Stimulated activated CD8-positive, alpha-beta memory T cell treated with anti-CD3 and anti-CD28 coated beads, Interleukin-2, amount 100 ng/mL, for 48 hours (primary cell): ENCODE measurements at regions not wholly inside any gene's neighbourhood (a gene's known extent, or its start where the extent isn't known, plus 50 kb on each side); places are given as distances from the start of the nearest gene placed in this dataset.
"Not testable (repeated sequence)": the region's sequence is repeated elsewhere in the genome, so short reads cannot be mapped to it uniquely, and the experiment has no call there.

Source experiments
- DNase-seq, 2 donors: peaks; one replicate each; pipeline ENCODE4 v3.0.0-alpha.2; 2020; ENCODE audit warnings: low read depth in 2 of 2

- DNase-seq, result not testable (repeated sequence)
Observed at GRCh38 chr6:4725136-4725760, 51.0 kb upstream of the CDYL start.

GRCh38 chr6:4724727-4725126, 51.5 kb upstream of the CDYL start:
- not testable (repeated sequence) for DNase-seq

GRCh38 chr6:4723383-4723782, 52.8 kb upstream of the CDYL start:
- DNase-seq, result no peak

- not testable (repeated sequence) for DNase-seq
Observed at GRCh38 chr6:4721368-4721767, 54.8 kb upstream of the CDYL start.

DNA sequence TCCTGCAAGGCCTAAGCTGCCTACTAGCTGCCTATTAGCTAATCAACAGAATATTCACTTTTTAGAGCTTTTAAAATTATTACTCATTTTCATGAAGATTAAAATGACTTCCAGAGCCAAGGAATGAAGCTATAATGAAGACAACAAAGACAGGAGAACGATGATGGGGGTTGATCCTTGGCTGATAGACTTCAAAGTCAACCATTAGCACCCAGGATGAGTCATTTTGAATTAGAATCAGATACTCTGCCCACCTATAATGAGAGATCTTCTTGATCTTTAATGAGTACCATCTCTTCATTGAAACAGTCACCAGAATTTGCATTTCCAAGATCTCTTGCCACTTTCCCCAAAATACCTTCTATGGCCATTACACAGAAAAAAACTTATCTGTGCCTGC, 56.7 kb upstream of the CDYL start:
- DNase-seq, result no peak

GRCh38 chr6:4717856-4718255, 58.3 kb upstream of the CDYL start:
- no peak for DNase-seq

DNA sequence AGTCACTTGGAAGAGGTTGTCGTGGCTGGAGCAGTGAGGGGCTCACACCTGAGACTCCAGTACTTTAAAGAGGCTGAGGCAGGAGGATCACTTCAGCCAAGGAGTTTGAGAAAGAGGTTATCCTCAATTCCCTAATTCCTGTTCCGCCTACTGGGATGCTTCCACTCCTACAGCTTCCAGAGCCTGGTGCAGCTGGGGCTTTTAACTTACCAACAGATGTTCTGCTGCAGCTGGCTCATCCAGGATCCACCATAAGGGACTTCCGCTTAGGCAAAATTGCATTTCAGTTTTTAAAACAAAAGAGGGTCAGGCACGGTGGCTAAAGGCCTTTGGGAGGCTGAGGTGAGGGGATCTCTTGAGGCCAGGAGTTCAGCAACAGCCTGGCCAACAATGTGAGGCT, 59.1 kb upstream of the CDYL start:
- DNase-seq, result no peak

GRCh38 chr6:4714961-4715501, 61.2 kb upstream of the CDYL start:
- no peak for DNase-seq

DNA sequence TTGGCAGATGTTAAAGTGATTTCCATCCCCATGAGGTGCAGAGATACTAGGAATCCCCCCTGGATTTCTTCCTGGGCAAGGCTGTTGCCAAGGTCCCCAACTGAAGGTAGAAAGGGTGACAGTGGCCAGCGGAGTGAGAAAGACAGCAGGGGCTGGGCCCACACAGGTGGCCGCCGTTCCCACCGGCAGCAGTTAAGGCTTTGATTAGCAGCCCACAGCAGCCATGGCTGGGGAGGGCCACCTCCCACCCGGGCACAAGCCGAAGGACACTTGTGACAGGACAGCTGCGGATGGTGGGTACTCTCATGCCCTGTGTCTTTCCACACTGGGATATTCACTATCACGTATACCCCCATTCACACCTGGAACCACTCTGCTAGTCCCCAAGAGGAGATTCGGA, 63.9 kb upstream of the CDYL start:
- DNase-seq, result no peak

GRCh38 chr6:4707011-4707410, 69.2 kb upstream of the CDYL start:
- DNase-seq, result no peak

GRCh38 chr6:4705809-4706208, 70.4 kb upstream of the CDYL start:
- DNase-seq, result no peak

GRCh38 chr6:4703382-4703781, 72.8 kb upstream of the CDYL start:
- no peak for DNase-seq

DNA sequence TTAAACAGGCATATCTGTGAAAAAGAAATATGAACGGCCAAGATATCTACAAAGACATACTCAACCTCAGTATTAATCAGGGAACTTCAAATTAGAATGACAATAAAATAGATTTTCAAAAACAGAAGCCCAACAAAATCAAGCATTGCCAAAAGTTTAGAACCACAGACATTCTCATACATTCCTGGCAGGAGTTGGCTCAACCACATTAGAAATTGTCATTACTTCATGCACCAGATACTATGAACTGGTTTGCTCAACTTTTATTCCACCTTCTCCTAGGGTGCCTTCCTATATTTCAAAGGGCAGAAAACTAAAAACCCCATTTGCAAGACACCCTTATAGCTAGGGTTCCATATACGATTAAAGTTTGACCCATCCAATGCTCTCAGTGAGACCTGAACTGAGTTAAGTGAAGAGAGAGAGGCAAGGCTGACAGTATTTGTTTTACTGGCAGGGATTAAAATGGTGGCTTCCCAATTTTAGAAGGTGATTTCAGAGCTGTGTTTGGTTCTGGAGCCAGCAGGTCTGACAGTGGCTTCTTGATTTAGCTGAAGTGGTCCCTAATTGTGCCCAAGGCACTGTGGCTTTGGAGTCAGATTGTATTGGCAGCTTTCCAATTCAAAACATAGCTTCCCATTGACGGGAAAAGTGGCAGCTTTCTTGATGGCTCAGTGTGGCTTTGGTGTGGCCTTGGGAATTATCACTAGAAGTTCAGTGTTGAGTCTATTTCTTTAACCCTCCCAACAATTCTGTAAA, 77.1 kb upstream of the CDYL start:
- DNase-seq, result no peak

DNA sequence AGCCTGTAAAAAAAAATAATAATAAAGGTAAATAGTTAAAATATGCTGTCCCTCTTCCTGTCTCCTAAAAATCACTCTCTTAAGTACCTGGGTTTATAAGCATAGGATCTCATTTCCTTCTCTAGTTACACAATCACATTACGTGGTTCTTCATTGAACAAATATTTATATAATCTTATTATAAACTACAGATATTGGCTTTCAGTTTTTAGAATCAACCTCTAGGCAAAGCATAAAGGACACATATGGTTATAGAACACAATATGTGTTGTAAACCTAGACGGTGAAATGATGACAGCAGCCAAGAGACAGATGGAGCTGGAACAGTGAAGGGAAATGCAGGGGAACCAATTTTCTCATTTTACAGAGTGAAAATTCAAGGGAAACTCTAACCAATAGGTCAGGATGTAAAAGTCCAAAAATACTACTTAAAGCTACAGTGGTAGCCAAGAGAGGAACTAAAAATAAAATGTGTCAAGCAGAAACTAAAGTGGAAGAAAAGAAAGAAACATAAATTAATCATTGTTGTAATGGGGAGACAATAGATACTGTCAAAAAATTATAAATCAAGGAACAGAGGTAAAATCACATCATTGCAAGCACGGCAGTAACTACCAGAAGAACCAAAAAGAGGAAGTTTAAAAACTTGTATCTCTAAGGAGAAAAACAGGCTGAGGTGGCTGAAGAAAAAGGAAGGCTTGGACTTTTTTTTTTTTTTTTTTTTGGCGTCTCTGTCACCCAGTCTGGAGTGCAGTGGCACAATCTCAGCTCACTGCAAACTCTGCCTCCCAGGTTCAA, 82.8 kb upstream of the CDYL start:
- no peak for DNase-seq

DNA sequence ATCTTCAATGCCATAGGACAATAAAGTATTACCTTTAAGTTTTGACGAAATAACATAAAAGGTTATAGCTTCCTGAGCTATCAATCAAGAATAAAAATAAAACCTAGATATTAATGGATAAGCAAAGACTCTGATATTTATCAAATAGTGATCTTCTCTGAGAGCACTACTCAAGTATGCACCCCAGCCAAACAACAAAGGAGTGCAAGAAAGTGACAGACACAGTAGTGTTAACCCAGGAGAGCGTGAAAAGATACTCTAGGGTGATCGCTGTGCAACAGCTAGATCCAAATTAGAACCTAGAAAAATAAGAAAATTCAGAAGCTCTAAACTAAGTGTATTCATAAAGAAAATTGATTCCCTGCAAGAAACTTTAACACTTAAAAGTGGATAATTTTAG, 83.5 kb upstream of the CDYL start:
- DNase-seq, result no peak

DNA sequence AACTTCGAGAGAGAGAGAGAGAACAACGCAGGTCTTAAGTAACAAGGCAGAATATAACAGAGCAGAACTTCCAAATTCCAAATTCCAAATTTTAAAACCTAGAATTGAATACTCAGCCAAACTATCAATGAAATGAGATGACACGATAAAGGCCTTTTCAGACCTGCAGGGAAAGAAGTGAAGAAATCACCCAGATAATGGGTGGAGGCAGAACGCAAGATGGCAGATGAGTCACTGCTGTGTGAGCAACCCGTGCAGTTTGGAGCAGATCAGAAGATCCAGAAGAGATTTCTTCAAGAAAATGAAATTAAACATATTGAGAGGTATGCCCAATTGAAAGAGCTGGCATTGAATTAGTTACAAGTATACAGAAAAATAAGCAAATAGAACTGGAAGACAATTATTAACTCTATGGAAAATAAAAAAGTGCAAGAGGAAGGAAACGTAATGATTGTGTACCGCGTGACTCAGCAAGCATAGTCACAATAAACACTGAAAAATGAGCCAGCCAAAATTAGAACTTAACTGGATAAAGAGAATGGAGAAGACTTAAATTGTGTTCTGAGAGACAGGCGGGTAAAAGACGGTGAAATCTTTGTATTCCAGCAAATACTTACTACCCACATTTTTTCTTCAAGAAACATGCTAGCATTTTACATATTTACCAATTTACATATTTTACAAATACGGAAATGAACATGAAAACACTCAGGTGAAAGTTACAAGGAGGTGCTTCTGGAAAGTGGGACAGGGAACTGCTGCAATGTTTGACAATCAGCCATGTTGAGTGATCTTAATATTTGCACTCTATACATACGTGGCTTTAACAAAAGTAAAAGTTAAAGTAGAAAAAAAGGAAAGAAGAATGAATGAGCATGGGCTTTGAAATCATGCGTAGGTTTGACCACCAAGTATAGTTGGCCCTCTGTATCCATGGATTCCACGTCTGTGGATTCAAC, 87.9 kb upstream of the CDYL start:
- DNase-seq, result no peak

DNA sequence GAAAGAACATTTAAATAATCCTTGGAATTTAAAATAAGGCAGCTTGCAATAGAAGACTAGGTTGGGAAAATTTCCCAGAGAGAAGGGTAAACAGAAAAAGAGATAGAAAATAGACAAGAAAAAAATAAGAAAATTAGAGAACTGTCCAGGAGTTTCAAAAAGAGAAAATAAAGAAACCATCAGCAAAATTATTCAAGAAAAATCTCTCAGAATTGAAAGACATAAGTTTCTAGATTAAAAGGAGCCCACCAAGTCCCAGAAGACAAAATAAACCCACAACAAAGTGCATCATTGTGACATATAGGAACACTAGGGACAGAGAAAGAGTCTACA, 88.6 kb upstream of the CDYL start:
- DNase-seq, result no peak

- DNase-seq, result no peak
Observed at GRCh38 chr6:4682431-4683097, 93.6 kb upstream of the CDYL start.

GRCh38 chr6:4678506-4679300, 97.5 kb upstream of the CDYL start:
- DNase-seq, result no peak

DNA sequence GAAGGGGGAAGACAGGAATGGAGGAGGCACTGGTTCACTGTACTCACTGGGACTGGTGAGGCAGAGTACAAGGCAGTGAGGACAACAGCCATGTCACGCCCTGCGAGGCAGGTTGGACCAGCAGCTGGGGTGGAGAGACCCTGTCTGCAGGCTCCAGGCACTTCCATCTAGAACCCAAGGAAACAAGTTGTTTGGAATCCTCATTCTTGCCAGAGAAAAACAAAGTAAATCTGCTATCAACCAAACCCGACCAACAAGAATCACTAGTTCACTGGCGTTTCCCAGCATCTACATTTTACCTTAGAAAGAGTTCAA, 98.5 kb upstream of the CDYL start:
- no peak for DNase-seq
